Chondrocyte (in vitro differentiated cells): ENCODE measurements at regions not wholly inside any gene's neighbourhood (a gene's known extent, or its start where the extent isn't known, plus 50 kb on each side); places are given as distances from the start of the nearest gene placed in this dataset.

Experiments
- DNase-seq: peaks from one replicate; pipeline ENCODE4 v3.0.0; 2021; ENCODE audit warnings: mixed read lengths, low spot score
- H3K27ac Mint-ChIP-seq: one replicate; pipeline ENCODE4 v1.8.0; 2021; ENCODE audit warnings: mild to moderate bottlenecking, moderate library complexity, mixed read lengths; ENCODE audit not compliant: unreplicated experiment
- H3K27me3 Mint-ChIP-seq: 2 replicates; pipeline ENCODE4 v1.8.0; 2021; ENCODE audit warnings: low read depth, mixed read lengths
- H3K36me3 Mint-ChIP-seq: 2 replicates; pipeline ENCODE4 v1.8.0; 2021; ENCODE audit warnings: low read depth, mixed read lengths
- H3K4me1 Mint-ChIP-seq: 2 replicates; pipeline ENCODE4 v1.8.0; 2021; ENCODE audit warnings: low read depth, mild to moderate bottlenecking, mixed read lengths
- H3K4me3 Mint-ChIP-seq: one replicate; pipeline ENCODE4 v1.8.0; 2021; ENCODE audit warnings: mild to moderate bottlenecking, moderate library complexity, mixed read lengths; ENCODE audit not compliant: unreplicated experiment
- H3K9me3 Mint-ChIP-seq: 2 replicates; pipeline ENCODE4 v1.8.0; 2021; ENCODE audit warnings: low read depth, mixed read lengths
- CTCF ChIP-seq: fragments of 200-600 bp; sonication (generic); IDR thresholded peaks from 2 replicates; pipeline ENCODE4 v1.5.0; 2021; ENCODE audit warnings: antibody characterized with exemption, mild to moderate bottlenecking, moderate library complexity

DNA sequence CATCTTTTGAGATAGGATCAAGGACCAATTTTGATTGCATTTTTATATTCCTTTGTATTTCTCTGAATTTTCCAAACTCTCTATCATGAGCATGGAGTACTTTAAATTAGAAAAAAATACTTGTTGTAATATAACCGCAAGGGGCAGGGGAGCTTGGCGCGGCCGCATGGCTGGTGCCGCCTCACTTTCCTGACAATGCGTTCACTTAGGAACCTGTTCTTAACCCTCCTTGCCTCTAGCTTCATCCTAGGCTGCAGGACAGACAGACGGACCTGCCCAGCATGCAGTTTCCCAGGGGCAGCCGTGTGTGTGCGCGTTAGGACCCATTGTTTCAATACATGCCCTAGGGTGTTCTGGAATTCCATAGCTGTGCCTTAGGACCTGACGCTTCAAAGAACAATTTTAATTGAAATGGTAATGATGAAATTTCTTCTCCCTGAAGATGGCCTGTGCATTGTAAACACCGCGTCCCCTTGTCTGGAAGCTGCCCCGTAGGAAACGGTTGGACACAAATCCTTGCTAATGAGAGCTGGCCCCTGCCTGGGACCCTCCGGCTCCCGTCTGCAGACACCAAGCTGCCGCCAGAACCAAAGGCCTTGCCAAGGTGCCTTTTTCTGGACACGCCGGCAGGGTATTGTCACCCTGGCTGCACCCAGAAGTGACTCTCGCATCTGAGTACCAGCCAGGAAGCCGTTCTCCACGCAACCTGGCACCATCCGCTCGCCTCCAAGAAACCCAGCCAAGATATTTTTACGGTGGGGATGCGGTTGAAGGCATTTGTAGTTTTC, 466.4 kb downstream of the NPHP4 start:
- no peak for DNase-seq
- no peaks in the 10 kb centered on the region for H3K27me3 Mint-ChIP-seq
- no peaks in the 10 kb centered on the region for H3K4me1 Mint-ChIP-seq
- no peaks in the 10 kb centered on the region for H3K36me3 Mint-ChIP-seq
- no peak overlapping the region for H3K27ac Mint-ChIP-seq
- H3K4me3 Mint-ChIP-seq = no peak overlapping the region
- peaks cover 6% of the 10 kb centered on the region for H3K9me3 Mint-ChIP-seq
- TF ChIP-seq CTCF = no peak

GRCh38 chr1:5522531-5523145, 469.6 kb downstream of the NPHP4 start:
- no peak for DNase-seq
- no peak for TF ChIP-seq CTCF
- Mint-ChIP-seq H3K9me3 (peaks cover 3% of the 10 kb centered on the region), H3K4me1 (no peaks in the 10 kb centered on the region), H3K27ac (no peak overlapping the region), H3K36me3 (no peaks in the 10 kb centered on the region), H3K4me3 (no peak overlapping the region), H3K27me3 (peaks cover 7% of the 10 kb centered on the region)

DNA sequence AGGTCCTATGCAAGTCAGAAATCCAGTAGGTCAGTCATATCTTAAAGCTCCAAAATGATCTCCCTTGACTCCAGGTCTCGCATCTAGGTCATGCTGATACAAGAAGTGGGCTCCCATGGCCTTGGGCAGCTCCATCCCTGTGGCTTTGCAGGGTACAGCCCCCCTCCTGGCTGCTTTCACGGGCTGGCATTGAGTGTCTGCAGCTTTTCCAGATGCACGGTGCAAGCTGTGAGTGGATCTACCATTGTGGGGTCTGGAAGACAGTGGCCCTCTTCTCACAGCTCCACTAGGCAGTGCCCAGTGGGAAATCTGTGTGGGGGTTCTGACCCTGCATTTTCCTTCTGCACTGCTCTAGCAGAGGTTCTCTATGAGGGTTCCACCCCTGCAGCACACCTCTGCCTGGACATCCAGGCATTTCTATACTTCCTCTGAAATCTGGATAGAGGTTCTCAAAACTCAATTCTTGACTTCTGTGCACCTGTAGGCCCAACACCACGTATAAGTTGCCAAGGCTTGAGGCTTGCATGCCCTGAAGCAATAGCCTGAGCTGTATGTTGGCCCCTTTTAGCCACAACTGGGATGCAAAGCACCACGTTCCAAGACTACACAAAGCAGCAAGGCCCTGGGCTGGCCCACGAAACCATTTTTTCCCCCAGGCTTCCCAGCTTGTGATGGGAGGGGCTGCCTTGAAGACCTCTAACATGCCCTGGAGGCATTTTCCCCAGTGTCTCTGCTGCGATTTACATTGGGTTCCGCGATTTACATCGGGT, 472.7 kb downstream of the NPHP4 start:
- Mint-ChIP-seq H3K27me3 (peaks cover 10% of the 10 kb centered on the region), H3K4me3 (no peak overlapping the region), H3K4me1 (no peaks in the 10 kb centered on the region), H3K36me3 (no peaks in the 10 kb centered on the region), H3K9me3 (peaks cover 3% of the 10 kb centered on the region), H3K27ac (no peak overlapping the region)
- TF ChIP-seq CTCF = no peak
- no peak for DNase-seq

- H3K9me3 Mint-ChIP-seq = peaks cover 3% of the 10 kb centered on the region
- TF ChIP-seq CTCF = no peak
Observed at GRCh38 chr1:5516756-5517155, 475.5 kb downstream of the NPHP4 start.

GRCh38 chr1:5515501-5515900, 476.7 kb downstream of the NPHP4 start:
- Mint-ChIP-seq H3K27me3 (peaks cover 24% of the 10 kb centered on the region), H3K4me3 (no peak overlapping the region), H3K9me3 (peaks cover 3% of the 10 kb centered on the region), H3K27ac (no peak overlapping the region), H3K36me3 (no peaks in the 10 kb centered on the region), H3K4me1 (no peaks in the 10 kb centered on the region)
- no peak for DNase-seq
- TF ChIP-seq CTCF = no peak

More at GRCh38 chr1:5516756-5517155, 475.5 kb downstream of the NPHP4 start:
- DNase-seq = no peak
- Mint-ChIP-seq H3K4me1 (no peaks in the 10 kb centered on the region), H3K36me3 (no peaks in the 10 kb centered on the region), H3K27me3 (peaks cover 16% of the 10 kb centered on the region), H3K4me3 (no peak overlapping the region), H3K27ac (no peak overlapping the region)
